Activated T-helper 2 cell treated with anti-CD3 and anti-CD28 coated beads, Interferon-gamma antibody, Interleukin-2, Interleukin-4, amounts not matched to agents 10 μg/mL and 5 μg/mL and 100 μg/mL, durations not matched to agents 14 hours and 24 hours and 36 hours (primary cell): ENCODE measurements at regions not wholly inside any gene's neighbourhood (a gene's known extent, or its start where the extent isn't known, plus 50 kb on each side); places are given as distances from the start of the nearest gene placed in this dataset.

Experiments used
- DNase-seq: peaks from one replicate; pipeline ENCODE4 v3.0.0; 2021; ENCODE audit warnings: low spot score
- H3K27ac Mint-ChIP-seq: one replicate; pipeline ENCODE4 v1.8.0; 2021; ENCODE audit warnings: mixed read lengths
- H3K27me3 Mint-ChIP-seq: one replicate; pipeline ENCODE4 v1.8.0; 2021; ENCODE audit warnings: low read depth, mixed read lengths
- H3K36me3 Mint-ChIP-seq: one replicate; pipeline ENCODE4 v1.8.0; 2021; ENCODE audit warnings: low read depth, mixed read lengths
- H3K4me1 Mint-ChIP-seq: one replicate; pipeline ENCODE4 v1.8.0; 2021; ENCODE audit warnings: low read depth, mixed read lengths
- H3K4me3 Mint-ChIP-seq: one replicate; pipeline ENCODE4 v1.8.0; 2021; ENCODE audit warnings: low read depth, mild to moderate bottlenecking, moderate library complexity, mixed read lengths
- H3K9me3 Mint-ChIP-seq: one replicate; pipeline ENCODE4 v1.8.0; 2021; ENCODE audit warnings: mixed read lengths
- intact Hi-C: fragments of 100-400 bp; cut with micrococcal nuclease; formaldehyde crosslinking; loops from one replicate; pipeline ENCODE4 v1.15.1; 2023

DNA sequence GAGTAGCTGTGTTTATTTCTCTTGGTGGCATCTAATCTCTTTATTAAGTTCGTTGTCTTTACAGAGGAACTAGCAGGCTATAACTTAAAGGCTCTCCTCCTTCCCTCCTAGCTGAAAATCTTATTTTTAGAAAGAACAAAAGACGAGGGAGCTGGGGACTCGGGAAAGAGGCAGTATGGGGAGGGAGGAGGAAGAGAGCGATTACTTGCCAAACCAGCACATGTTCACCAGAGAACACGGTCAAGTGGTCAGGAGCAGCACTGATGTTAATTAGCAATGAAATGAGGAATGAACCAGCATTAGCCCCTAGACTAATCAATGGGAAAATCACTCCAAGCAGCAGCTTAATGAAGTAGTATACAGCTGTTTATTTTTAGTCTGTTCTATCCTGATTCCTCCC, 171.3 kb upstream of the ESRRG start:
- Mint-ChIP-seq H3K36me3 (no peaks in the 10 kb centered on the region), H3K9me3 (no peaks in the 10 kb centered on the region), H3K4me3 (no peak overlapping the region), H3K27ac (no peak overlapping the region), H3K27me3 (no peaks in the 10 kb centered on the region), H3K4me1 (no peaks in the 10 kb centered on the region)
- intact Hi-C loops, result no loop called here
- DNase-seq, result no peak

DNA sequence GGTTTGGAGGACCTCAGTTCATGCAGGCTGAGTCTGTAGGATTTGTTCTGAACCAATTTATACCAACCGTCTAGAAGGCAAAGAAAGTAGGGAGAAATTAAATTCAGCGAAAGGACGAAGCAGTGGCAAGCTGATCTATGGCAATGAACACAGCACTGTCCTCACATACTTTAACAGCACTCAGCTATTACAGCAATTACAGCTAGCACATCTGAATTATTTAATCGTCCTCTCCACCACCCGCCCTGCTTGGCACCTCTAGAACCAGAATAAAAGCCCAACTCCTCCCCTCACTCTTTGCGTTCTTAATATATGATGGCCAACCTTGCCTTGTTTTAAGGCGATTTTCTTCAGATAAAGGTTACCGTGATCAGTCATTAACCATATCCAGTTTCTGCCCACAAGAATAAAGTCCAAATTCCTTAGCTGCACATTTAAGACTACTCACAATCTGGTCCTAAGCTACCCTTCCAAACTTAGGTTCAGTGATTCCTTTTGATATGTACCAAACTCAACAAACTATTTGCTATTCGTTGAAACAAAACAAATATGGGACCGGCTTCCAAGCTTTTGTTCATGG, 169.4 kb upstream of the ESRRG start:
- no peaks in the 10 kb centered on the region for H3K27me3 Mint-ChIP-seq
- H3K9me3 Mint-ChIP-seq, result no peaks in the 10 kb centered on the region
- no peak overlapping the region for H3K4me3 Mint-ChIP-seq
- H3K27ac Mint-ChIP-seq, result no peak overlapping the region
- H3K4me1 Mint-ChIP-seq, result no peaks in the 10 kb centered on the region
- intact Hi-C loops, result no loop called here
- no peak for DNase-seq
- H3K36me3 Mint-ChIP-seq, result no peaks in the 10 kb centered on the region

DNA sequence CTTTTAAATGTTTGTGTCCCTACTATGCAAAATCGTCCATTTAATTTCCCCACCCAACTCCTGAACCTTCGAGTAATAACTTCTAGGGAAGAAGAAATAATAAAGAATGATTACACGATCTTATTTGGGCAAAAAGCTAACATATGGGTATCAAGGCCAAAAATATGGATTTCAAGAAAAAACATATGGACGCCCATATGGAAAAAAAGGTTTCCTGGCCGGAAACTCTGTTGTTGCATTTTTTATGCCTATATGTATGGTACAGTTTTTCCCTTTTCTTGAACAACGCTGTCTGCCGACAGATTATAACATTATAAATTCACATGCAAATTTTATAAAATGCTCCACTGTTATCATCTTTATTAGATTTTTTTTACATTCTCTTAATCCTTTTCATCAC, 167.6 kb upstream of the ESRRG start:
- Mint-ChIP-seq H3K9me3 (no peaks in the 10 kb centered on the region), H3K36me3 (no peaks in the 10 kb centered on the region), H3K27me3 (no peaks in the 10 kb centered on the region), H3K4me3 (no peak overlapping the region), H3K27ac (no peak overlapping the region), H3K4me1 (no peaks in the 10 kb centered on the region)
- intact Hi-C loops, result no loop called here
- DNase-seq, result no peak

DNA sequence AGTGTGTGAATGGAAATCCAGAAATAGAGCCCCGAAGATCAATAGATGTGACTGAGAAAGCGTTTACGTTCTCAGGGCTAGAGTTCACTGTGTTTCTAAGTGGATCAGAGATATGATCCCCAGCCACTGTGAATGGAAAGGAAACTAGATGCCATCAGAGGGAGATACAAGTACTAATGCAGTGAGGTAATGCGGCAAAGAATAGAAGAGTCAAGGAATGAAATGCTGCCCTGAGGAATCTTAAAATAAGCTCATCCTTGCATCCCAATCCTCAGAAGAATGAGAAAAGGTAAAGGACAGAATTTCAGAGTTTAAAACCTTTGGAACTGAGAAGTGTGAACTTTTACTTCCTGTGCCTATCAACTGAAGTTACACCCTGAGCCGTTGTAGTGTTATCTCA, 165.5 kb upstream of the ESRRG start:
- Mint-ChIP-seq H3K4me3 (no peak overlapping the region), H3K4me1 (no peaks in the 10 kb centered on the region), H3K9me3 (no peaks in the 10 kb centered on the region), H3K27ac (no peak overlapping the region), H3K27me3 (no peaks in the 10 kb centered on the region), H3K36me3 (no peaks in the 10 kb centered on the region)
- DNase-seq, result no peak
- intact Hi-C loops, result no loop called here

DNA sequence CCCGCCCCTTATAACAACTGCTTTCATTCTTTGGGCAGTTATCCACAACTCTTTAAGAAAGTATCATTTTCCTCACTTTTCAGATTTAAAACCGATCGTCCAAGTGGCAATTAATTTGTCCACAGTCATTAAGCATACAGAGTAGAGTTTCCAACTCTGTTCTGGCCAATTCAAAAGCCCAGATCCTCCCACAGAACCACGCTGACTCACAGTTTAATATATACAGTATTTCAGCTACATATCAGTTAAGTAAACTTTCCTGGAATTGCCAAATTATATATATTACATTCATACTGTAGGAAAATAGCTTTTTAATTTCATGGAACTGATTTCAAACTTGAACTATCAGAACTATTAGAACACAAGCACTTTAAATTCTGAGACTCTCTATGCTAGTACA, 163.8 kb upstream of the ESRRG start:
- intact Hi-C loops, result no loop called here
- Mint-ChIP-seq H3K9me3 (no peaks in the 10 kb centered on the region), H3K36me3 (no peaks in the 10 kb centered on the region), H3K4me3 (no peak overlapping the region), H3K27ac (no peak overlapping the region), H3K4me1 (no peaks in the 10 kb centered on the region), H3K27me3 (no peaks in the 10 kb centered on the region)
- no peak for DNase-seq

DNA sequence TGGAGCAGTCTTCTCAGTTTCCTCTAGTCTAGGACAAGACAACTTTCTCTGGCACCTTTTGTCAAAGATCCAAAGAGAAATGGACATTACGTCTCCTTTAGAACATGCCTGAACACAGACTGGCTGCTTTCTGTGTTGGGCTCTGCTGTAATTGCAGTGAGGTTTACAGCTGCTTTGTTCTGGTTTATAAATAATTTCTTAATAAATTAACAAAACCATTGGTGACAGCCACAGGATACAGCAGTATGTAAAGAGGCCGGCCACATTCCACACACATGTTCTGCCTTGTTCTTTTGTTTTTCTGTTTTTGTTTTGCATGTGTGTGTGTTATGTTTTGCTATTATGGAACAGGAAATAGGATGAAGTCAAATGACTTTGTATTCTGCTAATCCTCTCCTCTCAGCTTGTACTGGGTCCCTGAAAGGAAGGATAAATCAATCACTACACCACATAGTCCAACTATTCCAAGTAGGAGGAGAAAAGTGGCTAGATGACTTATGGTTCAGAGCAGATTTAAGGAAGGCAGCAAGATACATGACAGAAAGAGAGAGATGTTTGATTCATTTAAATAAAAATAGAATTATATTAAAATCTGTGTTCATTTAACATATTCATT, 161.5 kb upstream of the ESRRG start:
- intact Hi-C loops, result no loop called here
- H3K4me3 Mint-ChIP-seq, result no peak overlapping the region
- H3K4me1 Mint-ChIP-seq, result no peaks in the 10 kb centered on the region
- no peaks in the 10 kb centered on the region for H3K36me3 Mint-ChIP-seq
- H3K27ac Mint-ChIP-seq, result no peak overlapping the region
- DNase-seq, result no peak
- H3K9me3 Mint-ChIP-seq, result no peaks in the 10 kb centered on the region
- no peaks in the 10 kb centered on the region for H3K27me3 Mint-ChIP-seq

DNA sequence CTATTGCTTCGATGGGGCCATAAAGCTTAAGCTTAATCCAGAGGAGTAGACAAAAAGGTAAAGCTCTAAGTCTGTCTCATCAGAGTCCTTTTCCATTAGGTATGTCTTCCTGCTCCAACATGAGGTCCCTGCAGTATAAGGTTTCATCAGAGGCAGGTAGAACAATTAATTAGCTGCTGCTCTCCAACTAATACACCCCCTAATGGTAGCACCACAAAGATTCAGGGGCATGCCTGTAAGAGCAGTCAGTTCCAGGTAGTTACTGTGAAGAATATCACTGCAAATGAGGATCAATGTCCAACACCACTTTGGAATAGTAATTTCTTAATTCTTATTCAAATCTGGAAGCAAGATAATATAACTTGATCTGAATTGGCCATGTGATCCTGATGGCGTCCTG, 160.3 kb upstream of the ESRRG start:
- Mint-ChIP-seq H3K4me3 (no peak overlapping the region), H3K27me3 (no peaks in the 10 kb centered on the region), H3K27ac (no peak overlapping the region), H3K9me3 (no peaks in the 10 kb centered on the region), H3K4me1 (no peaks in the 10 kb centered on the region), H3K36me3 (no peaks in the 10 kb centered on the region)
- DNase-seq, result no peak
- intact Hi-C loops, result no loop called here

DNA sequence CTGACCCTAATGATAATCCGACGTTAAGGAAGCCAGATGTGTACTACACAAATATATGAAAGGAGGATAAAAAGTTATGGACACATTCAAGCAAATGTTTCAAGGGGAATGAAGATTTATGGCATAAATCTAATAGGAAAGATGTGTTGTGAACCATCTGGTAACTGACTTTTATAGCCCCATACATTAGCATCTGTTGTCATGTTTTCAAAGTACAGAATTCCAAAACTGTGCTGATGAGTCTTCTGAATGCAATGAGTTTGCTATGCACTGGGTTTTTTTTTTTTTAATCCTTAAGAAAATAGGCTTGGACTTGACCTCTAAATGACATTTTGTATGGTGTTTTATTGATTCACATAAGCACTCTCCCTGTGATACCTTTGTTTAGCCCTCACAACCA, 158.5 kb upstream of the ESRRG start:
- no peak for DNase-seq
- Mint-ChIP-seq H3K9me3 (no peaks in the 10 kb centered on the region), H3K4me1 (no peaks in the 10 kb centered on the region), H3K27me3 (no peaks in the 10 kb centered on the region), H3K4me3 (no peak overlapping the region), H3K36me3 (no peaks in the 10 kb centered on the region), H3K27ac (no peak overlapping the region)
- intact Hi-C loops, result no loop called here

DNA sequence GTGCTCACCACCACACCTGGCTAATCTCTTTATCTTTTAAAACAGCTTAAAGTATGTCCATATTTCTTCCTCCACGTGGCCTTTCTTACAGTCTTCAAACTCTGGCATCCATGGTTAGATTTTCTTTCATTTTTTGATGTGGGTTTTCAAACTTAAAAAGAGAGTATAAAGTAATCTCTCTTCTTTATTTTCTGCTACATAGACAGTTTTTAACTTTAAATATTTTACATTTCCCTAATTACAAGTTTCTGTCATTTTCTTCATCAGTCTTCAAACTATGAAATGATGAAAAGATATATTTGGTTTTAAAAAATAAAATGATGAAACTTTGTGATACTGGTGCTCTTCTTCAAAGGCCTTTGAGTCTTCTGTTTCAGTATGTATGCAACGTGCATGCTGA, 143.5 kb upstream of the ESRRG start:
- Mint-ChIP-seq H3K9me3 (no peaks in the 10 kb centered on the region), H3K27me3 (no peaks in the 10 kb centered on the region), H3K27ac (no peak overlapping the region), H3K4me1 (no peaks in the 10 kb centered on the region), H3K36me3 (no peaks in the 10 kb centered on the region), H3K4me3 (no peak overlapping the region)
- intact Hi-C loops, result no loop called here
- no peak for DNase-seq

DNA sequence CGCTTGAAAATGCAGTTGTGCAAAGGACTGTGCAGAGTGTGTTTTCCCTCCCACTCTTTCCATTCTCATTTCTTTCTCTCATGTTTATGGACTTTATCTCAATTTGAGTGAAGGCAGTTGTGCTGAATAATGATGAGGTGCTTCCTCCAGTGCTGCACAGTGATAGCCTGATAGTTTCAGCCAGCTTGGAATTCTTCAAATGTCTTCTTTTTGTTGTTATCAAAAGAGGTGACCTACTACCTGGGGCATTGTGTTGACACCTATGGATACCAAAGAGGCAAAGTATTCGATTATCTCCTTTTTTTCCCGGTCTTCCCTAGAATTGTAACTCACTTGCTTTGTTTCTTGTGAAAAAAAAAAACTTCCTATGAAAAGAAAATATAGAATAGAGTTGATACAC, 132.6 kb upstream of the ESRRG start:
- no peaks in the 10 kb centered on the region for H3K36me3 Mint-ChIP-seq
- no peak for DNase-seq
- H3K9me3 Mint-ChIP-seq, result no peaks in the 10 kb centered on the region
- no peak overlapping the region for H3K4me3 Mint-ChIP-seq
- H3K27ac Mint-ChIP-seq, result no peak overlapping the region
- H3K4me1 Mint-ChIP-seq, result no peaks in the 10 kb centered on the region
- H3K27me3 Mint-ChIP-seq, result no peaks in the 10 kb centered on the region
- intact Hi-C loops, result no loop called here

DNA sequence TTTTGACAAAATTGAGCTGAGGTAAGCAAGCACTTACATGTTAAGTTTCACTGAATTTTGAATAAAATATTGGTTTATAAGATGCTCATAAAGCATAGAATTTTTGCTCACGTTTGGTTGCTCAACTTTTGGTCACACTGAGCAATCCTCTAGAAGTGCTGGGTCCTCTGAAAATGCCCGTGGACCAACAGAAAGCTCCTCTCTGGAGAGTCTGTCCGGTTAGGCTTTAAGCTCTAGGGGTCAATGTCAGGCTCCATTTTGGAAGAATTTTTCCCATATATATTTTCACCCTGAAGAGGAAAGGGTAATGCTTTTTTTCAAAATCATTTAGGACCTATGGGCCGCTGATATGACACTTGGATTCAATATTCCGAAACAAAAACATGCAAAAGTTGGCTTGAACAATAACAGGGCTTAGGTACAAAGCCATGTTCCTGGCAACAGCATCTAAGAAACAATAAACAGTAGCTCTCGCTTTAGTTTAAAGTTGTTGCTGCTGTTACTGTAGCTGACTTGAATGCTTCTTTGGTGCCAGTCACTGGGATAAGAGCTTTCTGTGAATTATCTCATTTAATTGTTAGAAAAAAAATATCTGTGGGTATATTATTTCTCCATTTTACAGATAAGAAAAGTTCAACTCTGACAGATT, 131.7 kb upstream of the ESRRG start:
- no peaks in the 10 kb centered on the region for H3K9me3 Mint-ChIP-seq
- no peaks in the 10 kb centered on the region for H3K27me3 Mint-ChIP-seq

DNA sequence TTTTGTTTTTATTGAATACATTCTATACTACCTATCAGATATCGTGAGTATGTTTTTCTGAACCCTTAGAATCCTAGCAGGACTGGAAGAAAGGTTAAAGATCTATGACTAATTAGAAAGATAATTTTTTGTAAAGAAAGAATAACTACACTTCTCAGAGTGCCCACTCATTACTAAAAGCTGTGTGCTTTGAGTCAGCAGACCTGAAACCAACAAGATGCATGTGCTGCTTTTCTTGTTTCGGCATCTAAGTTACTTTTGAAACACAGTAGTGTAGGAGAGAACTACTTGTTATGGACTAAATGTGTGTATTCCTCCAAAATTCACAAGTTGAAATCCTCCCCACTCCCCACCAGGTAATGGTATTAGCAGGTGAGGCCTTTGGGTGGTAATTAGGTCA, 127.8 kb upstream of the ESRRG start:
- no peaks in the 10 kb centered on the region for H3K36me3 Mint-ChIP-seq
- H3K4me1 Mint-ChIP-seq, result no peaks in the 10 kb centered on the region
- no peak for DNase-seq
- H3K9me3 Mint-ChIP-seq, result no peaks in the 10 kb centered on the region
- no peaks in the 10 kb centered on the region for H3K27me3 Mint-ChIP-seq
- no peak overlapping the region for H3K27ac Mint-ChIP-seq
- no peak overlapping the region for H3K4me3 Mint-ChIP-seq
- intact Hi-C loops, result no loop called here

More for the DNA sequence above, 131.7 kb upstream of the ESRRG start:
- Mint-ChIP-seq H3K36me3 (no peaks in the 10 kb centered on the region), H3K4me1 (no peaks in the 10 kb centered on the region), H3K4me3 (no peak overlapping the region), H3K27ac (no peak overlapping the region)
- no peak for DNase-seq
- intact Hi-C loops, result no loop called here

DNA sequence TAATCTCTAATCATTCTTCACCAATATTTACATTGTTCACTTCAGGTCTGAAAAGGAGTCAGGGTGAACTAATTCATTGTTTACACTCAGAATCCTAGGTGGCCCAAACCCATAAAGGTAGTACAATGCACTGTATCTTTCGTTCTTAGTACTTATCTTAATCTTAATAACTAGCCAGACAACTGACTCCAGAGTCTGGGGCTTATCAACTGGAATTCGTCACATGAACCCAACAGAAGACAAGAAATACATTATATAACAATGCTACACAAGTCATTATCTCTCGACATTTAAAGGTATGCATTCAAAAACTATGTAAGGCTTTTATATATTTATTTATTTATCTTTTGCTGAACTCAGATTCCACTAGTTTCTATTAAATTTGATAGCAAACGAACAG, 125.9 kb upstream of the ESRRG start:
- Mint-ChIP-seq H3K9me3 (no peaks in the 10 kb centered on the region), H3K4me3 (no peak overlapping the region), H3K36me3 (no peaks in the 10 kb centered on the region), H3K27ac (no peak overlapping the region), H3K4me1 (no peaks in the 10 kb centered on the region), H3K27me3 (no peaks in the 10 kb centered on the region)
- DNase-seq, result no peak
- intact Hi-C loops, result no loop called here
